ENCODE measurements at regions not wholly inside any gene's neighbourhood (a gene's known extent, or its start where the extent isn't known, plus 50 kb on each side); places are given as distances from the start of the nearest gene placed in this dataset.

GRCh38 chr3:41073190-41073589 is 126.1 kb upstream of the CTNNB1 start:
- no peak for TF ChIP-seq ELF1 (tag; IDR thresholded peaks at IDR 0.05)
- no peak for TF ChIP-seq CHD2 (IDR thresholded peaks at IDR 0.05; ENCODE audit: low read depth, low read length)
- no peak for TF ChIP-seq TCF7 (IDR thresholded peaks at IDR 0.05; ENCODE audit: borderline replicate concordance)
- TF ChIP-seq CREM (IDR thresholded peaks at IDR 0.05; ENCODE audit: low read depth) = no peak
- TF ChIP-seq, protein P1, sequence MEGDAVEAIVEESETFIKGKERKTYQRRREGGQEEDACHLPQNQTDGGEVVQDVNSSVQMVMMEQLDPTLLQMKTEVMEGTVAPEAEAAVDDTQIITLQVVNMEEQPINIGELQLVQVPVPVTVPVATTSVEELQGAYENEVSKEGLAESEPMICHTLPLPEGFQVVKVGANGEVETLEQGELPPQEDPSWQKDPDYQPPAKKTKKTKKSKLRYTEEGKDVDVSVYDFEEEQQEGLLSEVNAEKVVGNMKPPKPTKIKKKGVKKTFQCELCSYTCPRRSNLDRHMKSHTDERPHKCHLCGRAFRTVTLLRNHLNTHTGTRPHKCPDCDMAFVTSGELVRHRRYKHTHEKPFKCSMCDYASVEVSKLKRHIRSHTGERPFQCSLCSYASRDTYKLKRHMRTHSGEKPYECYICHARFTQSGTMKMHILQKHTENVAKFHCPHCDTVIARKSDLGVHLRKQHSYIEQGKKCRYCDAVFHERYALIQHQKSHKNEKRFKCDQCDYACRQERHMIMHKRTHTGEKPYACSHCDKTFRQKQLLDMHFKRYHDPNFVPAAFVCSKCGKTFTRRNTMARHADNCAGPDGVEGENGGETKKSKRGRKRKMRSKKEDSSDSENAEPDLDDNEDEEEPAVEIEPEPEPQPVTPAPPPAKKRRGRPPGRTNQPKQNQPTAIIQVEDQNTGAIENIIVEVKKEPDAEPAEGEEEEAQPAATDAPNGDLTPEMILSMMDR (IDR thresholded peaks at IDR 0.05 in 2 of 3, conservative IDR thresholded peaks at IDR 0.05 in 1 of 3; ENCODE audit: insufficient read depth in 2 of 3, low read depth in 1 of 3, low read length in 3 of 3) = no peak
- no peak for TF ChIP-seq POLR2AphosphoS5 (IDR thresholded peaks at IDR 0.05; ENCODE audit: control insufficient read depth, insufficient read depth, low read depth, low read length)
- TF ChIP-seq ADNP (tag; IDR thresholded peaks at IDR 0.05) = no peak
- no peak for TF ChIP-seq KAT8 (IDR thresholded peaks at IDR 0.05; ENCODE audit: low read depth)
- no peak for TF ChIP-seq TBP (optimal IDR thresholded peaks at IDR 0.05; ENCODE audit: low read depth, low read length)
- no peak for TF ChIP-seq RAD21 (CRISPR knock-in tag; conservative IDR thresholded peaks at IDR 0.05 in 1 of 2, IDR thresholded peaks at IDR 0.05 in 1 of 2)
- no peak for TF ChIP-seq ATF3 (IDR thresholded peaks at IDR 0.05)
- no peak for TF ChIP-seq ATF3 (CRISPR knock-in tag; conservative IDR thresholded peaks at IDR 0.05)
- no peak for TF ChIP-seq REST (IDR thresholded peaks at IDR 0.05; ENCODE audit: borderline replicate concordance)
- TF ChIP-seq REST (CRISPR knock-in tag; IDR thresholded peaks at IDR 0.05; ENCODE audit: low read depth) = no peak
- TF ChIP-seq CBX5 (IDR thresholded peaks at IDR 0.05; ENCODE audit: borderline replicate concordance, low read depth) = no peak
